GM23338 (cell line): ENCODE measurements at regions not wholly inside any gene's neighbourhood (a gene's known extent, or its start where the extent isn't known, plus 50 kb on each side); places are given as distances from the start of the nearest gene placed in this dataset.

Experiments
- ATAC-seq: fragments of 200-7000 bp; cut with Tn5 transposase; 3 replicates; pipeline ENCODE4 v1.9.1; 2020
- DNase-seq: peaks from one replicate; pipeline ENCODE4 v3.0.0-alpha.2; 2015; ENCODE audit warnings: low spot score
- H2AFZ ChIP-seq: fragments of 200-600 bp; sonication (generic); 2 replicates; pipeline ENCODE4 v1.8.0; 2016; ENCODE audit warnings: antibody characterized with exemption, mild to moderate bottlenecking, moderate library complexity
- H3F3A ChIP-seq: fragments of 200-600 bp; sonication (generic); replicated peaks from 2 replicates; pipeline ENCODE4 v1.8.0; 2017; ENCODE audit warnings: antibody characterized with exemption, mixed run types, low read depth
- H3K27ac ChIP-seq: fragments of 200-600 bp; sonication (generic); 2 replicates; pipeline ENCODE4 v1.6.1; 2016; ENCODE audit warnings: low read depth
- H3K27me3 ChIP-seq: fragments of 200-600 bp; sonication (generic); 2 replicates; pipeline ENCODE4 v1.8.0; 2016; ENCODE audit warnings: mild to moderate bottlenecking, mixed run types, moderate library complexity; ENCODE audit not compliant: insufficient read depth
- H3K36me3 ChIP-seq: fragments of 200-600 bp; sonication (generic); 2 replicates; pipeline ENCODE4 v1.8.0; 2016; ENCODE audit warnings: mild to moderate bottlenecking; ENCODE audit not compliant: insufficient read depth
- H3K4me1 ChIP-seq: fragments of 200-600 bp; sonication (generic); 2 replicates; pipeline ENCODE4 v1.8.0; 2016; ENCODE audit warnings: mild to moderate bottlenecking, moderate library complexity; ENCODE audit not compliant: insufficient read depth
- H3K4me2 ChIP-seq: fragments of 200-600 bp; sonication (generic); 2 replicates; pipeline ENCODE4 v1.7.1; 2017; ENCODE audit warnings: mixed run types
- H3K4me3 ChIP-seq: fragments of 200-600 bp; sonication (generic); 2 replicates; pipeline ENCODE4 v1.6.1; 2016; ENCODE audit warnings: mixed run types
- H3K79me2 ChIP-seq: fragments of 200-600 bp; sonication (generic); replicated peaks from 2 replicates; pipeline ENCODE4 v1.8.0; 2017; ENCODE audit warnings: mild to moderate bottlenecking; ENCODE audit not compliant: insufficient read depth
- H3K9me2 ChIP-seq: fragments of 200-600 bp; sonication (generic); 2 replicates; pipeline ENCODE4 v1.8.0; 2017; ENCODE audit not compliant: insufficient read depth
- H4K20me1 ChIP-seq: fragments of 200-600 bp; sonication (generic); replicated peaks from 2 replicates; pipeline ENCODE4 v1.8.0; 2017; ENCODE audit warnings: mild to moderate bottlenecking; ENCODE audit not compliant: insufficient read depth
- H3K27ac Mint-ChIP-seq: 2 replicates; pipeline ENCODE4 v1.8.0; 2020; ENCODE audit warnings: inconsistent platforms, mild to moderate bottlenecking, moderate library complexity, mixed read lengths
- H3K27me3 Mint-ChIP-seq: 3 replicates; pipeline ENCODE4 v1.8.0; 2022; ENCODE audit warnings: low read depth, mild to moderate bottlenecking, moderate library complexity, mixed read lengths, inconsistent platforms; ENCODE audit not compliant: insufficient read depth, poor library complexity
- H3K36me3 Mint-ChIP-seq: 3 replicates; pipeline ENCODE4 v1.8.0; 2021; ENCODE audit warnings: low read depth, mild to moderate bottlenecking, inconsistent platforms, moderate library complexity, mixed read lengths
- H3K4me1 Mint-ChIP-seq: 3 replicates; pipeline ENCODE4 v1.8.0; 2020; ENCODE audit warnings: mild to moderate bottlenecking, inconsistent platforms, mixed read lengths
- H3K4me3 Mint-ChIP-seq: 3 replicates; pipeline ENCODE4 v1.8.0; 2021; ENCODE audit warnings: moderate library complexity, mild to moderate bottlenecking, inconsistent platforms, mixed read lengths
- H3K9me3 Mint-ChIP-seq: 3 replicates; pipeline ENCODE4 v1.8.0; 2020; ENCODE audit warnings: moderate library complexity, mild to moderate bottlenecking, inconsistent platforms, mixed read lengths
- ETS1 ChIP-seq: IDR thresholded peaks from 2 replicates; pipeline ENCODE4 v1.6.1; 2016; ENCODE audit warnings: antibody characterized with exemption
- EZH2 ChIP-seq: fragments of 200-600 bp; sonication (generic); IDR thresholded peaks from one replicate; pipeline ENCODE4 v1.8.0; 2017; ENCODE audit warnings: antibody characterized with exemption, mild to moderate bottlenecking, low read depth; ENCODE audit not compliant: unreplicated experiment
- EZH2phosphoT487 ChIP-seq: fragments of 200-600 bp; sonication (generic); IDR thresholded peaks from one replicate; pipeline ENCODE4 v1.8.1; 2018; ENCODE audit warnings: antibody characterized with exemption; ENCODE audit not compliant: unreplicated experiment
- REST ChIP-seq: IDR thresholded peaks from one replicate; pipeline ENCODE4 v1.6.1; 2018; ENCODE audit warnings: antibody characterized with exemption; ENCODE audit not compliant: unreplicated experiment
- ZNF114 ChIP-seq: fragments of 250-450 bp; sonication (Bioruptor Pico); IDR thresholded peaks from 2 replicates; pipeline ENCODE4 v1.5.0; 2020; ENCODE audit warnings: mild to moderate bottlenecking, moderate library complexity
- ZNF462 ChIP-seq: fragments of 250-450 bp; sonication (Bioruptor Pico); IDR thresholded peaks from 2 replicates; pipeline ENCODE4 v1.5.0; 2020; ENCODE audit warnings: mild to moderate bottlenecking, moderate library complexity

GRCh38 chr6:2558098-2558680, 192.5 kb downstream of the MYLK4 start (continued):
- TF ChIP-seq ZNF462 (CRISPR knock-in tag) (no peak), EZH2 (no peak), ZNF114 (no peak)

- H3K4me3 Mint-ChIP-seq: no peak overlapping the region
- no peak for ATAC-seq
- H3K9me3 Mint-ChIP-seq: no peaks in the 10 kb centered on the region
- H3K4me1 ChIP-seq: no peaks in the 10 kb centered on the region
- no peak overlapping the region for H3K4me2 ChIP-seq
- no peaks in the 10 kb centered on the region for H3K36me3 Mint-ChIP-seq
- H4K20me1 ChIP-seq: no peaks in the 10 kb centered on the region
- no peak overlapping the region for H3K4me3 ChIP-seq
- no peaks in the 10 kb centered on the region for H3K36me3 ChIP-seq
- H3F3A ChIP-seq: no peaks in the 10 kb centered on the region
- H3K27me3 Mint-ChIP-seq: peaks cover 6% of the 10 kb centered on the region
- no peak overlapping the region for H3K27ac Mint-ChIP-seq
- no peak overlapping the region for H3K27ac ChIP-seq
- no peak overlapping the region for H2AFZ ChIP-seq
- no peaks in the 10 kb centered on the region for H3K79me2 ChIP-seq
- no peaks in the 10 kb centered on the region; the same call in 1 of the 2 replicates for H3K9me2 ChIP-seq
- no peaks in the 10 kb centered on the region for H3K27me3 ChIP-seq
- peaks cover 20% of the 10 kb centered on the region for H3K4me1 Mint-ChIP-seq
- DNase-seq: no peak
- TF ChIP-seq REST: no peak
- TF ChIP-seq ETS1: no peak
- no peak for TF ChIP-seq EZH2phosphoT487
Observed at GRCh38 chr6:2557181-2557720, 193.5 kb downstream of the MYLK4 start.
